OCI-LY1 (cell line): ENCODE measurements at regions not wholly inside any gene's neighbourhood (a gene's known extent, or its start where the extent isn't known, plus 50 kb on each side); places are given as distances from the start of the nearest gene placed in this dataset.

ENCODE experiments used
- EZH2 ChIP-seq: fragments of 200-600 bp; sonication (generic), shearing (Covaris generic); IDR thresholded peaks from 2 replicates; pipeline ENCODE4 v1.8.0; 2017; ENCODE audit warnings: borderline replicate concordance, mixed run types, mild to moderate bottlenecking, antibody characterized with exemption, low read length, moderate library complexity, mixed read lengths
- TF ChIP-seq, protein P1 (sequence below): fragments of 200-600 bp; sonication (generic), shearing (Covaris generic); IDR thresholded peaks from 2 replicates; pipeline ENCODE4 v1.5.1; 2017; ENCODE audit warnings: mild to moderate bottlenecking, antibody characterized with exemption, low read length, moderate library complexity, mixed read lengths

- TF ChIP-seq, protein P1, sequence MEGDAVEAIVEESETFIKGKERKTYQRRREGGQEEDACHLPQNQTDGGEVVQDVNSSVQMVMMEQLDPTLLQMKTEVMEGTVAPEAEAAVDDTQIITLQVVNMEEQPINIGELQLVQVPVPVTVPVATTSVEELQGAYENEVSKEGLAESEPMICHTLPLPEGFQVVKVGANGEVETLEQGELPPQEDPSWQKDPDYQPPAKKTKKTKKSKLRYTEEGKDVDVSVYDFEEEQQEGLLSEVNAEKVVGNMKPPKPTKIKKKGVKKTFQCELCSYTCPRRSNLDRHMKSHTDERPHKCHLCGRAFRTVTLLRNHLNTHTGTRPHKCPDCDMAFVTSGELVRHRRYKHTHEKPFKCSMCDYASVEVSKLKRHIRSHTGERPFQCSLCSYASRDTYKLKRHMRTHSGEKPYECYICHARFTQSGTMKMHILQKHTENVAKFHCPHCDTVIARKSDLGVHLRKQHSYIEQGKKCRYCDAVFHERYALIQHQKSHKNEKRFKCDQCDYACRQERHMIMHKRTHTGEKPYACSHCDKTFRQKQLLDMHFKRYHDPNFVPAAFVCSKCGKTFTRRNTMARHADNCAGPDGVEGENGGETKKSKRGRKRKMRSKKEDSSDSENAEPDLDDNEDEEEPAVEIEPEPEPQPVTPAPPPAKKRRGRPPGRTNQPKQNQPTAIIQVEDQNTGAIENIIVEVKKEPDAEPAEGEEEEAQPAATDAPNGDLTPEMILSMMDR, result no peak
- no peak for TF ChIP-seq EZH2
Observed at GRCh38 chr3:117411971-117412370, 702.4 kb downstream of the TUSC7 start.
